H1 (cell line): ENCODE measurements at regions not wholly inside any gene's neighbourhood (a gene's known extent, or its start where the extent isn't known, plus 50 kb on each side); places are given as distances from the start of the nearest gene placed in this dataset.

Experiments used
- KDM1A ChIP-seq: fragments of 200-600, 300-600 bp; sonication (generic); IDR thresholded peaks from 2 replicates; pipeline ENCODE4 v1.7.1; 2016; ENCODE audit warnings: mild to moderate bottlenecking, low read length, borderline replicate concordance
- KDM5A ChIP-seq: fragments of 200-600 bp; IDR thresholded peaks from 2 replicates; pipeline ENCODE4 v1.7.1; 2012; ENCODE audit warnings: mild to moderate bottlenecking, low read length, inconsistent platforms, mixed read lengths
- RNF2 ChIP-seq: fragments of 200-900, 300-1000 bp; sonication (generic); IDR thresholded peaks from 2 replicates; pipeline ENCODE4 v1.7.1; 2016; ENCODE audit warnings: borderline replicate concordance, low read depth, mild to moderate bottlenecking, antibody characterized with exemption, low read length; ENCODE audit not compliant: poor library complexity, severe bottlenecking; ENCODE audit errors: missing control alignments

- no peak for TF ChIP-seq KDM1A
- no peak for TF ChIP-seq RNF2
- TF ChIP-seq KDM5A: no peak
Observed at GRCh38 chr9:13414349-13414748, 134.9 kb upstream of the MPDZ start (continued).
